ENCODE measurements at regions not wholly inside any gene's neighbourhood (a gene's known extent, or its start where the extent isn't known, plus 50 kb on each side); places are given as distances from the start of the nearest gene placed in this dataset.

- no peak for DNase-seq (ENCODE audit: low read depth, low spot score)
Observed at GRCh38 chr10:10326116-10326515, 691.6 kb upstream of the CELF2 start.

- DNase-seq (ENCODE audit: low read depth, low spot score): peak; percentile 20
Observed at GRCh38 chr10:10327934-10328333, 689.7 kb upstream of the CELF2 start.

GRCh38 chr10:10330418-10330817 is 687.3 kb upstream of the CELF2 start:
- DNase-seq (ENCODE audit: low read depth, low spot score): no peak

- peak; percentile 32 for DNase-seq (ENCODE audit: low read depth, low spot score)
Observed at GRCh38 chr10:10332786-10333185, 684.9 kb upstream of the CELF2 start.

- DNase-seq (ENCODE audit: low read depth, low spot score): no peak
Observed at GRCh38 chr10:10333622-10334021, 684.0 kb upstream of the CELF2 start.

- DNase-seq (ENCODE audit: low read depth, low spot score): no peak
Observed at GRCh38 chr10:10338339-10338738, 679.3 kb upstream of the CELF2 start.

- DNase-seq (ENCODE audit: low read depth, low spot score): no peak
Observed at GRCh38 chr10:10346390-10347150, 671.1 kb upstream of the CELF2 start.

GRCh38 chr10:10350050-10350449 is 667.6 kb upstream of the CELF2 start:
- DNase-seq (ENCODE audit: low read depth, low spot score): no peak

GRCh38 chr10:10351451-10351850 is 666.2 kb upstream of the CELF2 start:
- no peak for DNase-seq (ENCODE audit: low read depth, low spot score)

GRCh38 chr10:10353326-10353868 is 664.3 kb upstream of the CELF2 start:
- DNase-seq (ENCODE audit: low read depth, low spot score): peak; percentile 12

- DNase-seq (ENCODE audit: low read depth, low spot score): no peak
Observed at GRCh38 chr10:10359263-10359662, 658.4 kb upstream of the CELF2 start.

- DNase-seq (ENCODE audit: low read depth, low spot score): peak; percentile 79
Observed at GRCh38 chr10:10361301-10361885, 656.3 kb upstream of the CELF2 start.

- DNase-seq (ENCODE audit: low read depth, low spot score): no peak
Observed at GRCh38 chr10:10362800-10363199, 654.9 kb upstream of the CELF2 start.

GRCh38 chr10:10363217-10363616 is 654.5 kb upstream of the CELF2 start:
- no peak for DNase-seq (ENCODE audit: low read depth, low spot score)

- no peak for DNase-seq (ENCODE audit: low read depth, low spot score)
Observed at GRCh38 chr10:10364902-10365301, 652.8 kb upstream of the CELF2 start.

- no peak for DNase-seq (ENCODE audit: low read depth, low spot score)
Observed at GRCh38 chr10:10365676-10366075, 652.0 kb upstream of the CELF2 start.

GRCh38 chr10:10366836-10367235 is 650.8 kb upstream of the CELF2 start:
- DNase-seq (ENCODE audit: low read depth, low spot score): no peak

GRCh38 chr10:10367264-10367663 is 650.4 kb upstream of the CELF2 start:
- no peak for DNase-seq (ENCODE audit: low read depth, low spot score)

GRCh38 chr10:10368951-10369576 is 648.6 kb upstream of the CELF2 start:
- no peak for DNase-seq (ENCODE audit: low read depth, low spot score)

GRCh38 chr10:10385831-10386230 is 631.8 kb upstream of the CELF2 start:
- DNase-seq (ENCODE audit: low read depth, low spot score): no peak

- DNase-seq (ENCODE audit: low read depth, low spot score): no peak
Observed at GRCh38 chr10:10389182-10389581, 628.5 kb upstream of the CELF2 start.

- DNase-seq (ENCODE audit: low read depth, low spot score): no peak
Observed at GRCh38 chr10:10392511-10392910, 625.2 kb upstream of the CELF2 start.
